B cell (primary cell): ENCODE measurements at regions not wholly inside any gene's neighbourhood (a gene's known extent, or its start where the extent isn't known, plus 50 kb on each side); places are given as distances from the start of the nearest gene placed in this dataset.

Source experiments
- ATAC-seq: fragments of 200-7000 bp; cut with Tn5 transposase; one replicate; pipeline ENCODE4 v1.10.0; 2021; ENCODE audit warnings: low read depth, mild to moderate bottlenecking, moderate number of reproducible peaks, moderate library complexity
- CTCF ChIA-PET: fragments of 350-600 bp; sonication (Branson Sonifier 250); formaldehyde crosslinking; loops from one replicate; lab custom pipeline; 2021; ENCODE audit warnings: antibody characterized with exemption, inconsistent platforms; lab: Charles Lee
- POLR2A ChIA-PET: fragments of 350-600 bp; sonication (Branson Sonifier 250); formaldehyde crosslinking; loops from one replicate; lab custom pipeline; 2021; ENCODE audit warnings: antibody characterized with exemption; lab: Charles Lee
- DNase-seq: peaks from one replicate; pipeline ENCODE4 v3.0.0; 2013
- H2AFZ ChIP-seq: 2 replicates; pipeline ENCODE4 v1.6.1; 2012; ENCODE audit warnings: mild to moderate bottlenecking, low read depth, low read length; ENCODE audit not compliant: insufficient read depth, poor library complexity, severe bottlenecking
- H3K27ac ChIP-seq, 2 donors: 1 replicate in 1 of 2; 2 replicates in 1 of 2; pipeline ENCODE4 v1.5.1; 2012 to 2013; ENCODE audit warnings: low read length in 2 of 2, mild to moderate bottlenecking in 2 of 2, moderate library complexity in 1 of 2
- H3K27me3 ChIP-seq, 4 experiments: fragments of 200-600 bp in 1 of 4; sonication (generic) in 1 of 4; replicated peaks in 1 of 4; 1 replicate in 2 of 4; 2 replicates in 2 of 4; pipeline versions ENCODE4 v1.6.1 to v1.7.0; 2013 to 2016; ENCODE audit warnings: low read length in 3 of 4, mild to moderate bottlenecking in 2 of 4, mixed read lengths in 1 of 4, moderate library complexity in 1 of 4; ENCODE audit not compliant: insufficient read depth in 4 of 4, control insufficient read depth in 3 of 4; ENCODE audit errors: control extremely low read depth in 1 of 4
- H3K36me3 ChIP-seq, 2 experiments: replicated peaks in 1 of 2; 1 replicate in 1 of 2; 2 replicates in 1 of 2; pipeline versions ENCODE4 v1.6.1 to v1.7.1; 2013; ENCODE audit warnings: low read length in 1 of 2; ENCODE audit not compliant: insufficient read depth in 2 of 2, control insufficient read depth in 1 of 2; ENCODE audit errors: control extremely low read depth in 1 of 2, extremely low read depth in 1 of 2
- H3K4me1 ChIP-seq, 2 donors: fragments of 200-600 bp in 1 of 2; sonication (generic) in 1 of 2; 1 replicate in 1 of 2; 2 replicates in 1 of 2; pipeline versions ENCODE4 v1.5.1 to v1.6.1; 2013 to 2017; ENCODE audit warnings: low read length in 2 of 2; ENCODE audit not compliant: control insufficient read depth in 2 of 2, insufficient read depth in 2 of 2
- H3K4me2 ChIP-seq: replicated peaks from 2 replicates; pipeline ENCODE3; 2012; ENCODE audit warnings: mild to moderate bottlenecking, low read depth, low read length; ENCODE audit not compliant: poor library complexity, severe bottlenecking
- H3K4me3 ChIP-seq, 5 experiments: fragments of 200-600 bp in 1 of 5; sonication (generic) in 1 of 5; 1 replicate in 3 of 5; 2 replicates in 2 of 5; pipeline versions ENCODE4 v1.5.1 to v1.7.0; 2011 to 2016; ENCODE audit warnings: low read length in 4 of 5, mild to moderate bottlenecking in 4 of 5, low read depth in 2 of 5, control low read depth in 1 of 5, moderate library complexity in 1 of 5; ENCODE audit not compliant: insufficient read depth in 1 of 5; ENCODE audit errors: control extremely low read depth in 1 of 5, extremely low read depth in 1 of 5
- H3K79me2 ChIP-seq: fragments of 200-600 bp; sonication (generic); one replicate; pipeline ENCODE4 v1.6.0; 2016; ENCODE audit warnings: low read length; ENCODE audit not compliant: control insufficient read depth, insufficient read depth
- H3K9ac ChIP-seq: fragments of 200-600 bp; sonication (generic); 2 replicates; pipeline ENCODE4 v1.6.1; 2017; ENCODE audit warnings: mild to moderate bottlenecking, low read length, moderate library complexity
- H3K9me3 ChIP-seq, 3 donors: one replicate each; pipeline versions ENCODE4 v1.6.1 to v1.7.1; 2013; ENCODE audit warnings: low read length in 2 of 3; ENCODE audit not compliant: control insufficient read depth in 2 of 3, insufficient read depth in 1 of 3; ENCODE audit errors: control extremely low read depth in 1 of 3
- H4K20me1 ChIP-seq: 2 replicates; pipeline ENCODE4 v1.6.0; 2012; ENCODE audit warnings: mild to moderate bottlenecking, low read length; ENCODE audit not compliant: insufficient read depth, control insufficient read depth, poor library complexity, severe bottlenecking
- H3K27ac Mint-ChIP-seq: one replicate; pipeline ENCODE4 v1.8.0; 2021; ENCODE audit warnings: mixed read lengths
- H3K27me3 Mint-ChIP-seq: one replicate; pipeline ENCODE4 v1.8.0; 2021; ENCODE audit warnings: mixed read lengths
- H3K4me1 Mint-ChIP-seq: one replicate; pipeline ENCODE4 v1.8.0; 2021; ENCODE audit warnings: mixed read lengths
- H3K4me3 Mint-ChIP-seq: one replicate; pipeline ENCODE4 v1.8.0; 2021; ENCODE audit warnings: mixed read lengths
- H3K9me3 Mint-ChIP-seq: one replicate; pipeline ENCODE4 v1.8.0; 2022; ENCODE audit warnings: mixed read lengths; ENCODE audit not compliant: insufficient read depth
- CTCF ChIP-seq: fragments of 200-600 bp; IDR thresholded peaks from one replicate; pipeline ENCODE4 v1.8.0; 2022; ENCODE audit warnings: antibody characterized with exemption, mild to moderate bottlenecking
- EZH2 ChIP-seq: IDR thresholded peaks from 2 replicates; pipeline ENCODE4 v1.6.1; 2012; ENCODE audit warnings: borderline replicate concordance, low read depth, mild to moderate bottlenecking, moderate library complexity, low read length; ENCODE audit not compliant: insufficient read depth, poor library complexity, severe bottlenecking
- WGBS: methylation state at CpG from one replicate; pipeline ENCODE4 v1.1.5; 2013; ENCODE audit warnings: missing lambda C conversion rate; ENCODE audit not compliant: insufficient coverage; 5-methylcytosine and 5-hydroxymethylcytosine counted together
- intact Hi-C: fragments of 100-400 bp; cut with micrococcal nuclease; formaldehyde crosslinking; loops from one replicate; pipeline ENCODE4 v1.10.0; 2022

GRCh38 chr21:30101967-30102366 is 64.6 kb downstream of the CLDN17 start:
- Histone ChIP-seq H3K27ac (no peak overlapping the region), H4K20me1 (no peaks in the 10 kb centered on the region), H2AFZ (no peak overlapping the region), H3K4me3 (no peak overlapping the region), H3K27me3 (no peaks in the 10 kb centered on the region), H3K4me2 (no peak overlapping the region), H3K36me3 (no peaks in the 10 kb centered on the region), H3K79me2 (no peaks in the 10 kb centered on the region), H3K9ac (no peak overlapping the region), H3K4me1 (no peaks in the 10 kb centered on the region), H3K9me3 (no peaks in the 10 kb centered on the region)
- TF ChIP-seq CTCF (no peak), EZH2 (no peak)
- POLR2A ChIA-PET = no interaction called here
- ATAC-seq (no peak), DNase-seq (no peak)
- CTCF ChIA-PET = no interaction called here
- no peak overlapping the region for H3K4me3 Mint-ChIP-seq
- no peaks in the 10 kb centered on the region for H3K9me3 Mint-ChIP-seq
- H3K4me1 Mint-ChIP-seq = no peaks in the 10 kb centered on the region
- H3K27ac Mint-ChIP-seq = no peak overlapping the region
- whole genome bisulfite sequencing = no CpG with 5 or more reads among the region's 4 CpGs
- no peaks in the 10 kb centered on the region for H3K27me3 Mint-ChIP-seq
- intact Hi-C loops = no loop called here

GRCh38 chr21:30097791-30098190 is 68.8 kb downstream of the CLDN17 start:
- Histone ChIP-seq H3K27ac (no peak overlapping the region), H3K9me3 (no peaks in the 10 kb centered on the region), H3K36me3 (no peaks in the 10 kb centered on the region), H3K4me3 (no peak overlapping the region), H3K9ac (no peak overlapping the region), H4K20me1 (no peaks in the 10 kb centered on the region), H3K4me2 (no peak overlapping the region), H3K4me1 (no peaks in the 10 kb centered on the region), H3K27me3 (no peaks in the 10 kb centered on the region), H2AFZ (no peak overlapping the region), H3K79me2 (no peaks in the 10 kb centered on the region)
- POLR2A ChIA-PET = no interaction called here
- CTCF ChIA-PET = interaction anchor here (1.1 kb wide), 1 partner anchor 10 kb away, joined by 4 read pairs; no protein-coding TSS in a partner anchor
- H3K27ac Mint-ChIP-seq = no peak overlapping the region
- H3K9me3 Mint-ChIP-seq = no peaks in the 10 kb centered on the region
- no peak overlapping the region for H3K4me3 Mint-ChIP-seq
- intact Hi-C loops = no loop called here
- TF ChIP-seq EZH2 (no peak), CTCF (no peak)
- 100% methylated on average over 1 of the region's 5 CpGs for WGBS
- DNase-seq (no peak), ATAC-seq (no peak)
- no peaks in the 10 kb centered on the region for H3K4me1 Mint-ChIP-seq
- H3K27me3 Mint-ChIP-seq = no peaks in the 10 kb centered on the region
